Peyer's patch (tissue), 4 donors: ENCODE measurements at regions not wholly inside any gene's neighbourhood (a gene's known extent, or its start where the extent isn't known, plus 50 kb on each side); places are given as distances from the start of the nearest gene placed in this dataset.

Source experiments
- DNase-seq, 3 donors: peaks; one replicate each; pipeline ENCODE4 v3.0.0-alpha.2; 2017 to 2019
- H3K27ac ChIP-seq, 4 donors: fragments of 200-600 bp; sonication (generic); one replicate each; pipeline ENCODE4 v1.5.1; 2016 to 2019
- H3K27me3 ChIP-seq, 2 donors: fragments of 200-600 bp; sonication (generic); one replicate each; pipeline ENCODE4 v1.5.1; 2019
- H3K36me3 ChIP-seq, 3 donors: fragments of 200-600 bp; sonication (generic); one replicate each; pipeline ENCODE4 v1.5.1; 2016 to 2019
- H3K4me1 ChIP-seq, 4 donors: fragments of 200-600 bp; sonication (generic); one replicate each; pipeline ENCODE4 v1.5.1; 2016 to 2019
- H3K4me3 ChIP-seq, 4 donors: fragments of 200-600 bp; sonication (generic); 1 replicate in 3 of 4; 2 replicates in 1 of 4; pipeline ENCODE4 v1.5.1; 2016 to 2019; ENCODE audit warnings: mild to moderate bottlenecking in 1 of 4
- H3K9me3 ChIP-seq, 4 donors: fragments of 200-600 bp; sonication (generic); one replicate each; pipeline ENCODE4 v1.5.1; 2016 to 2019; ENCODE audit warnings: mild to moderate bottlenecking in 1 of 4
- CTCF ChIP-seq, 6 experiments: fragments of 450-650 bp in 4 of 6; fragments of 200-600 bp in 2 of 6; sonication (generic) in 1 of 6; IDR thresholded peaks; one replicate each; pipeline ENCODE4 v1.5.1; 2017 to 2019; ENCODE audit warnings: antibody characterized with exemption in 6 of 6, mild to moderate bottlenecking in 3 of 6, moderate library complexity in 1 of 6
- POLR2A ChIP-seq, 2 donors: fragments of 450-650 bp; IDR thresholded peaks; one replicate each; pipeline ENCODE4 v1.5.1; 2017; ENCODE audit warnings: antibody characterized with exemption in 2 of 2, mild to moderate bottlenecking in 2 of 2, moderate library complexity in 2 of 2

GRCh38 chr11:111444040-111444439 lies 65.0 kb upstream of the POU2AF1 start:
- H3K4me3 ChIP-seq: no peak overlapping the region
- TF ChIP-seq CTCF (IDR thresholded peaks at IDR 0.05) (no peak), POLR2A (IDR thresholded peaks at IDR 0.05) (no peak)
- no peak overlapping the region for H3K27ac ChIP-seq
- no peaks in the 10 kb centered on the region for H3K4me1 ChIP-seq
- H3K9me3 ChIP-seq: no peaks in the 10 kb centered on the region
- no peaks in the 10 kb centered on the region for H3K36me3 ChIP-seq
- DNase-seq: no peak
- H3K27me3 ChIP-seq: no peaks in the 10 kb centered on the region

- Histone ChIP-seq H3K4me3 (no peak overlapping the region), H3K36me3 (no peaks in the 10 kb centered on the region), H3K4me1 (no peaks in the 10 kb centered on the region), H3K27ac (no peak overlapping the region), H3K27me3 (no peaks in the 10 kb centered on the region), H3K9me3 (no peaks in the 10 kb centered on the region)
- TF ChIP-seq POLR2A (IDR thresholded peaks at IDR 0.05) (no peak), CTCF (IDR thresholded peaks at IDR 0.05) (no peak)
- no peak for DNase-seq
These were observed 64.6 kb upstream of the POU2AF1 start for GRCh38 chr11:111443640-111444039.

GRCh38 chr11:111443032-111443431 lies 64.0 kb upstream of the POU2AF1 start:
- H3K4me1 ChIP-seq: no peaks in the 10 kb centered on the region
- H3K9me3 ChIP-seq: no peaks in the 10 kb centered on the region
- TF ChIP-seq CTCF (IDR thresholded peaks at IDR 0.05) (no peak), POLR2A (IDR thresholded peaks at IDR 0.05) (no peak)
- H3K4me3 ChIP-seq: no peak overlapping the region
- H3K27me3 ChIP-seq: no peaks in the 10 kb centered on the region
- H3K27ac ChIP-seq: no peak overlapping the region
- no peak for DNase-seq
- H3K36me3 ChIP-seq: no peaks in the 10 kb centered on the region

GRCh38 chr11:111441443-111441842 lies 62.4 kb upstream of the POU2AF1 start:
- Histone ChIP-seq H3K27me3 (no peaks in the 10 kb centered on the region), H3K4me1 (peaks cover 0 to 6% (median 1%) of the 10 kb centered on the region in 4 donors), H3K4me3 (no peak overlapping the region), H3K9me3 (no peaks in the 10 kb centered on the region), H3K27ac (no peak overlapping the region), H3K36me3 (no peaks in the 10 kb centered on the region)
- TF ChIP-seq CTCF (IDR thresholded peaks at IDR 0.05): no peak
- no peak for TF ChIP-seq POLR2A (IDR thresholded peaks at IDR 0.05)
- no peak for DNase-seq

- no peak overlapping the region for H3K4me3 ChIP-seq
- DNase-seq: no peak
- no peaks in the 10 kb centered on the region for H3K36me3 ChIP-seq
- H3K4me1 ChIP-seq: peaks cover 0 to 7% (median 1%) of the 10 kb centered on the region in 4 donors
- no peaks in the 10 kb centered on the region for H3K27me3 ChIP-seq
- H3K9me3 ChIP-seq: no peaks in the 10 kb centered on the region
- TF ChIP-seq CTCF (IDR thresholded peaks at IDR 0.05) (no peak), POLR2A (IDR thresholded peaks at IDR 0.05) (no peak)
- H3K27ac ChIP-seq: no peak overlapping the region
These were observed 61.5 kb upstream of the POU2AF1 start for GRCh38 chr11:111440416-111441205.
